ENCODE measurements at regions not wholly inside any gene's neighbourhood (a gene's known extent, or its start where the extent isn't known, plus 50 kb on each side); places are given as distances from the start of the nearest gene placed in this dataset.

DNA sequence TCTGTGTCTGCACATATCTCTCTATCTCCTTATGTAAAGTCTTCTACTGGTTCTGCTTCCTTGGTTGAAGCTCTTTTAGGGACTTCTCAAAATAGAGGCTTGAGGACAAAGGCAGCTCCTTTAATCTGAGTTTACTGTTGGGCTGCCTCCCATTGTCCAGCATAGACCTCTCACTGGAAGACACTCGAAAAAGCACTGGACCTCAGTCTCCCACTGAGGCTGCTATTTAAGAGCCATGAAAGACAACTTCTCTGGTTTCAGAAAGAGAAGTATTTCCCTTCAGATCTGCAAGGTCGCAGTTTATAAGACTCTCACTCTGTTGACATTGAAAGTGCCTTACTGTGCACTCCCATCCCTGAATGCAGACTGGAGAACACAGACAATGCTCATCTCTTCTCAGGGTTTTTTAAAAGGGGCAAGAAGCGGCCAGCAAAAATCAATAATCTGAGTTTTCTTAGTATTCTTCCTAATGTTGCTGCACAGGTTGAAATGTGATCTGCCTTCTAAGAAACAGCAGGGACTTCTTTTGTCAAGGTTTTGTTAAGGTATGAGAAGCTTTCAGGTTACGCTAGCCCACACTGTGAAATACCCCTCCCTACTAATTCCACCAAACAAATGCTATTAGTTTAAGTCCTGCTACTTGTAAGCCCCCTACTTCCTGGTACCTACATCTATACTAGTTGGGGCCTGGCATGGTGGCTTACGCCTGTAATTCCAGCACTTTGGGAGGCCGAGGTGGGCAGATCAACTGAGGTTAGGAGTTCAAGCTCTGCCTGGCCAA lies 450.0 kb upstream of the SLC10A2 start:
- no peak for TF ChIP-seq CTCF (IDR thresholded peaks at IDR 0.05; ENCODE audit: borderline replicate concordance, control extremely low read depth, extremely low read depth, insufficient read depth, missing control alignments)
- in situ Hi-C loops (cut with MboI; ENCODE audit: low sequenced_read_pairs, unreplicated experiment): no loop called here
- DNase-seq (ENCODE audit: low spot score): no peak

DNA sequence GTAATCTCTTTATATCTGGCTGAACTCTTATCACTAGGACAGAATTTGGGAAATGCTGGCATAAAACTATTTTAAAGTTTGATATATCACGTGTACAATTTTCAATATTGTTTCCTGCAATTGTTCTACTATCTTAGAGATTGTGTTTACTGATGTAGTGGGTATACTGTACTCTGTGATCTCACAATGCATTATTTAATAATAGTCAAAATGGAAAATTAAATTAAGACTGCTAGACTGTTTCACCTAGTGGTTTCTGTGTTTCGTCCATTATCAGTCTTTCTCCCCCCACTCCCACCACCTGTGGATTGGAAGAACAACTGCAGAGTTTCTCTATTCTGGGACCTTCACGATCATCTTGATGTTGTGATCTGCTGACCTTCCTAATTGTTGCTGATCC lies 449.2 kb upstream of the SLC10A2 start:
- no peak for DNase-seq (ENCODE audit: low spot score)
- in situ Hi-C loops (cut with MboI; ENCODE audit: low sequenced_read_pairs, unreplicated experiment): no loop called here
- no peak for TF ChIP-seq CTCF (IDR thresholded peaks at IDR 0.05; ENCODE audit: borderline replicate concordance, control extremely low read depth, extremely low read depth, insufficient read depth, missing control alignments)

DNA sequence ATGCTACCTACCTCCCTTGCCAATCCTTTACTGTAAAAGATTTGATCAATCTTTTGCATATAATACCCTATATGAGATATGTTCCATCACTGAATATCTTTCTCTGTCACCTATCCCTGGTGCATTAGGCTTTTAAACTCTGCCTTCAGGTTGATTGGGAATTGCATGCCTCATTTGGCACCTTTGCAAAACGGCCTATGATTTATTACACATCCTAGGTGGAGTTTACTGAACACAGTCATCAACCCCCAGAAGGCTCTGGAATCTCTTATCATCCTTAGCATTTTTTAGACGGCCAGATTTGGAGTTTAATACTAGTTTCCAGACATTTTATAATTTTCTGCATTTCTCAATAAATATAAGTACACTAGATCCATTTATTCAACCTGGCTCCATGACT lies 448.4 kb upstream of the SLC10A2 start:
- in situ Hi-C loops (cut with MboI; ENCODE audit: low sequenced_read_pairs, unreplicated experiment): no loop called here
- no peak for DNase-seq (ENCODE audit: low spot score)
- no peak for TF ChIP-seq CTCF (IDR thresholded peaks at IDR 0.05; ENCODE audit: borderline replicate concordance, control extremely low read depth, extremely low read depth, insufficient read depth, missing control alignments)

DNA sequence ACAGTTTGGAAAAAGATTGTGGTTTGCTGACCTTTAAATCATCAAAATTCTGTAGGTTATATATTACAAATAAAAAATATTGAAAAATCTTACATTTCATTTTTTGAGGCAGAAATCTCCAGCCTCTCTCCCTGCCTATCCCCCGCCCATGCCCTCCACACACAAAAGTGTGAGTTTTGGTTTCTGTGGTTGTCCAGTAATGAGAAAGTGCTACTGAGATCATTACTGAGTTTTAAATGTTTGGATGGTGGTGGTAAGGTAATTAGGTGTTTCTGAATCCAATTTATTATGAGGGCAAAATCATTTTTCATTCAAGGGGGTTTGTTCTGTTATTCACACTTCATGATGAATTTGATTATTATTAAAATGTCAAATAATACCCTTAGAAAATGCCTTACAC lies 448.0 kb upstream of the SLC10A2 start:
- no peak for TF ChIP-seq CTCF (IDR thresholded peaks at IDR 0.05; ENCODE audit: borderline replicate concordance, control extremely low read depth, extremely low read depth, insufficient read depth, missing control alignments)
- no peak for DNase-seq (ENCODE audit: low spot score)
- in situ Hi-C loops (cut with MboI; ENCODE audit: low sequenced_read_pairs, unreplicated experiment): no loop called here

- TF ChIP-seq CTCF (IDR thresholded peaks at IDR 0.05; ENCODE audit: borderline replicate concordance, control extremely low read depth, extremely low read depth, insufficient read depth, missing control alignments): no peak
- in situ Hi-C loops (cut with MboI; ENCODE audit: low sequenced_read_pairs, unreplicated experiment): no loop called here
- DNase-seq (ENCODE audit: low spot score): no peak
Measured at GRCh38 chr13:103510007-103510535, 443.9 kb upstream of the SLC10A2 start.

GRCh38 chr13:103497404-103497803 lies 431.2 kb upstream of the SLC10A2 start:
- in situ Hi-C loops (cut with MboI; ENCODE audit: low sequenced_read_pairs, unreplicated experiment): no loop called here
- no peak for DNase-seq (ENCODE audit: low spot score)
- TF ChIP-seq CTCF (IDR thresholded peaks at IDR 0.05; ENCODE audit: borderline replicate concordance, control extremely low read depth, extremely low read depth, insufficient read depth, missing control alignments): no peak

All from GM13976 (cell line).